AG09319 (cell line): ENCODE measurements at regions not wholly inside any gene's neighbourhood (a gene's known extent, or its start where the extent isn't known, plus 50 kb on each side); places are given as distances from the start of the nearest gene placed in this dataset.

ENCODE experiments used
- DNase-seq: peaks from one replicate; pipeline ENCODE4 v3.0.0-alpha.2; 2010; ENCODE audit warnings: low read depth; ENCODE audit errors: extremely low read depth
- TF ChIP-seq, protein P1 (sequence below): IDR thresholded peaks from 2 replicates; pipeline ENCODE4 v1.5.1; 2011; ENCODE audit warnings: low read depth, mild to moderate bottlenecking, inconsistent platforms, low read length, moderate library complexity

GRCh38 chr4:53716011-53716410, 124.7 kb upstream of the LNX1 start:
- TF ChIP-seq, protein P1, sequence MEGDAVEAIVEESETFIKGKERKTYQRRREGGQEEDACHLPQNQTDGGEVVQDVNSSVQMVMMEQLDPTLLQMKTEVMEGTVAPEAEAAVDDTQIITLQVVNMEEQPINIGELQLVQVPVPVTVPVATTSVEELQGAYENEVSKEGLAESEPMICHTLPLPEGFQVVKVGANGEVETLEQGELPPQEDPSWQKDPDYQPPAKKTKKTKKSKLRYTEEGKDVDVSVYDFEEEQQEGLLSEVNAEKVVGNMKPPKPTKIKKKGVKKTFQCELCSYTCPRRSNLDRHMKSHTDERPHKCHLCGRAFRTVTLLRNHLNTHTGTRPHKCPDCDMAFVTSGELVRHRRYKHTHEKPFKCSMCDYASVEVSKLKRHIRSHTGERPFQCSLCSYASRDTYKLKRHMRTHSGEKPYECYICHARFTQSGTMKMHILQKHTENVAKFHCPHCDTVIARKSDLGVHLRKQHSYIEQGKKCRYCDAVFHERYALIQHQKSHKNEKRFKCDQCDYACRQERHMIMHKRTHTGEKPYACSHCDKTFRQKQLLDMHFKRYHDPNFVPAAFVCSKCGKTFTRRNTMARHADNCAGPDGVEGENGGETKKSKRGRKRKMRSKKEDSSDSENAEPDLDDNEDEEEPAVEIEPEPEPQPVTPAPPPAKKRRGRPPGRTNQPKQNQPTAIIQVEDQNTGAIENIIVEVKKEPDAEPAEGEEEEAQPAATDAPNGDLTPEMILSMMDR, result no peak

GRCh38 chr4:53714236-53715140, 123.2 kb upstream of the LNX1 start:
- DNase-seq, result peak; percentile 78
- TF ChIP-seq, protein P1, result no peak

More at GRCh38 chr4:53716011-53716410, 124.7 kb upstream of the LNX1 start:
- no peak for DNase-seq

DNA sequence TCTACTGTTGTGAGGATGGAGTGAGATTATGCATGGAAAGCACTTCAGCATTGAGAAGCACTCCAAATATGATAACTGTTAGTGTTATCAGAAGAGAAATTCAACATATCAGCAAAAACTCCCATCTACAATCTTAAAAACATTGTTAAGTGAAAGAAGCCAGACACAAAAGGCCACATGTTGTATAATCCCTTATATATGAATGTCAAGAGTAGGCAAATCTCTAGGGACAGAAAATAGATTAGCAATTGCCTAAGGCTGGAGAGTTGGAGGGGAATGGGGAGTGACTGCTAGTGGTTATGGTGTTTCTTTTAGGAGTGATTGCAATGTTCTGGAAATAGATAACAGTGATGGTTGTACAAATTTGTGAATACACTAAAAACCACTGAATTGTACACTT, 122.5 kb upstream of the LNX1 start:
- no peak for DNase-seq
- TF ChIP-seq, protein P1, result no peak

DNA sequence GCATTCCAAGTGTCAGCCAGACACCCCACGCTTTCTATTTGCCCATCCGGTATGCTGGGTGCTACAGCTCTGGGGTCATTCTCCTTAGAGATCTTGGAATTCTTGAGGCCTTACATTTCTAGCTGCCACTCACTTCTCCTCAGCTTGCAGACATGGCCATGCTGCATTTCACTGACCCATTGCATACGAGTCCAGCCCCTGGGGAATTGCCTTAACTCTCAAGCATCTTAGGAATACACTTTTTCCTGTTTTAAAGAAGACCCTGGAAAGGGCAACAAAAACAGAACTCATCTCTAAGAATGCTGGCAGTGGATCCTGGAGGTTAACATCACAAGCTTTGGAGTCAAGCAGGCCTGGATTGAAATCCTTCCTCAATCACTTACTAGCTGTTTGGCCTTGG, 122.0 kb upstream of the LNX1 start:
- DNase-seq, result no peak
- TF ChIP-seq, protein P1, result no peak

- DNase-seq, result no peak
- TF ChIP-seq, protein P1, result no peak
Observed at GRCh38 chr4:53712408-53713020, 121.2 kb upstream of the LNX1 start.

DNA sequence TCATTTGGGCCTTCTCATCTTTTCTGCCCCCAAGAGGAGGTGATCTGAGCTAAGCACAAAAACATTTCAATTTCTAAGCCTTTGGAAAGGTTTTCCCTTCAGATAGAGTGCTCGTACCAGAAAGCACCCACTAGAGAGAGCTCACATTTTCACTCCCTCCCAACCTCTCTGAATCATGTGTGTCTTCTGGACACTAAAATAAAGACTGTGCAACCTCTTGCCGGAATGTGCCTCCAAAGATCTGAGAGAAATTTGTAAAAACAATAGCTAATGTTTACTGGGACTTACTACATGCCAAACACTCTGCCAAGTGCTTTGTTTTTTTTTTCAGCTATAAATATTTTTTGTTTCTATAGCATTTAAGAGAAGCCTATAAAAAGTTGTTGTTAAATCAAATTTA, 120.6 kb upstream of the LNX1 start:
- DNase-seq, result no peak
- TF ChIP-seq, protein P1, result no peak

DNA sequence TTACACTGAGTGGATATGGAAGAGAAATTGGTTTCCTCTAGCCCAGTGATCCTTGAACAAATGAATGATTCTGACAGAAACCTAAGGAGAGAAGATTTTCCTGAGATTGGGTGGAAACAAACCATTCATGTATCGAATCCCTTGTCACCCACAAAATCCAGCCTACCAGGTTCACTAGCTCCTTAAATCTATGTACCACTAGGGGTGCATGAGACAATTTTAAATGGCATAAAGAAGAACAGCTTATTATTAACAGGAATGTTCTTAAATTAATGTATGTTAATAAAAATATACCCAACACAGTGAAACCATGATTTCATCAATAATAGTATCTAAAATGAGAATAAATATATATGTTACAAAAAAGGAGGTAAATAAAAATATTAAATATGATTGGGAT, 118.4 kb upstream of the LNX1 start:
- TF ChIP-seq, protein P1, result no peak
- DNase-seq, result no peak
